Umbilical cord (tissue), 1 donor: ENCODE measurements at regions not wholly inside any gene's neighbourhood (a gene's known extent, or its start where the extent isn't known, plus 50 kb on each side); places are given as distances from the start of the nearest gene placed in this dataset.
A peak's percentile ranks its signal among the peaks of the same experiment; 100 is the strongest.
"Not testable (repeated sequence)": the region's sequence is repeated elsewhere in the genome, so short reads cannot be mapped to it uniquely, and the experiment has no call there.

Experiments used
- DNase-seq: peaks from one replicate; pipeline ENCODE4 v3.0.0-alpha.2; 2015; ENCODE audit warnings: low spot score

DNA sequence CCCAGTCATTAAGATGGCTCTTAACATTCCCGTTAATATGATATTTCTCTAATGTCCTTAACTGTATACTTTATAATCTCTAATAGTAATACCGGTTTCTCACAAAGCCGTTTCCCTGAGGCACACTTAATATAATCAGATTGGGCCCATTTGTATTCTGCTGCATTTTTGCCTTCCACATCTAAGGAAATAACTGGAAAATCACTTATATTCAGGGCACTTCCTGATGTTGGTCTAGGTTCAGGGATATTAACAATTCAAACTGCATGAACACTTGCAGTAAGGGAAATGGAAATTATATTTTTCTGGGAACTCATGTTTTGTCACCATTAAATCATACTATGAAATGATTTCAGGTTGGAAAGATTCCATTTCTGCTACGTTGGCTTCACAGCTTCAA is 119.8 kb downstream of the TPR start:
- DNase-seq = peak; percentile 34

DNA sequence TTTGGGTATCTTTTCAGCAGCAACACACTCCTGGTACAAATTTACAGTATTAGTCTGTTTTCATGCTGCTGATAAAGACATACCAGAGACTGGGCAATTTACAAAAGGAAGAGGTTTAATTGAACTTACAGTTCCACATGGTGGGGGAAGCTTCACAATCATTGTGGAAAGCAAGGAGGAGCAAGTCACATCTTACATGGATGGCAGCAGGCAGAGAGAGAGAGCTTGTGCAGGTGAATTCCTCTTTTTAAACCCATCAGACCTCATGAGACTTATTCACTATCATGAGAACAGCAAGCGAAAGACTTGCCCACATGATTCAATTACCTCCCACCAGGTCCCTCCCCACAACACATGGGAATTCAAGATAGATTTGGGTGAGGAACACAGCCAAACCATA is 124.5 kb downstream of the TPR start:
- DNase-seq = no peak

DNA sequence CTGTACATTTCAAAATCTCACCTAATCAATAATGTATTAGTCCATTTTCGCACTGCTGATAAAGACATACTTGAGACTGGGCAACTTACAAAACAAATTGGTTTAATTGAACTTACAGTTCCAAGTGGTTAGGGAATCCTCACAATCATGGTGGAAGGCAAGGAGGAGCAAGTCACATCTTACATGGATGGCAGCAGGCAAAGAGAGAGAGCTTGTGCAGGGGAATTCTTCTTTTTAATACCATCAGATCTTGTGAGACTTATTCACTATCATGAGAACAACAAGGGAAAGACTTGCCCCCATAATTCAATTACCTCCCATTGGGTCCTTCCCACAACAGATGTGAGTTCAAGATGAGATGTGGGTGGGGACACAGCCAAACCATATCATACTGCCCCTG is 126.4 kb downstream of the TPR start:
- DNase-seq = not testable (repeated sequence)

DNA sequence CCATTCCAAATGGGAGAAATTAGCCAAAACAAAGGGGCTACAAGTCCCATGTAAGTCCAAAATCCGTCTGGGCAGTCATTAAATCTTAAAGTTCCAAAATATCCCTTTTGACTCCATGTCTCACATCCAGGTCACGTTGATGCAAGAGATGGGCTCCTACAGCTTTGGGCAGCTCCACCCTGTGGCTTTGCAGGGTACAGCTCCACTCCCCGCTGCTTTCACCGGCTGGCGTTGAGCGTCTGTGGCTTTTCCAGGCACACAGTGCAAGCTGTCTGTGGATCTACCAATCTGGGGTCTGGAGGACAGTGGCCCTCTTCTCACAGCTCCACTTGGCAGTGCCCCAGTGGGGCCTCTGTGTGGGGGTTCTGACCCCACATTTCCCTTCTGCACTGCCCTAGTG is 130.2 kb downstream of the TPR start:
- no peak for DNase-seq
